ENCODE measurements at regions not wholly inside any gene's neighbourhood (a gene's known extent, or its start where the extent isn't known, plus 50 kb on each side); places are given as distances from the start of the nearest gene placed in this dataset.

DNA sequence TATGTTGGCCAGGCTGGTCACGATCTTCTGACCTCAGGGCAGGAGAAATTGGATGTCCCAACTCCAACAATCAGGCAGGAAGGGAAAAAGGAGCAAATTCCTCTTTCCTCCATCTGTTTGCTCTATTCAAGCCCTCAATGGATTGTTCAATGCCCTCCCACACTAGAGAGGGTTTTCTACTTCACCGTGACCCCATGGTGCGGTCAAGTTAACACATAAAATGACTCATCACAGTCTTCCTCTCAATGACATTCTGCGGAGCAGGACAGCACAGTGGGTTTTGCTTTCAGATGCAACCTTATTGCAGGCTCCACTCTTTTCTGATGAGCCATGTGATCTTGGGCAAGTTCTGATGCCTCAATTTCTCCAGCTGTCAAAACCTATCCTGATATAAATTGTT, 364.9 kb downstream of the ANKRD30A start:
- no peak overlapping the region for H4K91ac ChIP-seq (ENCODE audit: insufficient read length, low read depth, low read length)
- no peaks in the 10 kb centered on the region for H3K23me2 ChIP-seq (ENCODE audit: insufficient read length, low read depth, low read length, poor library complexity, severe bottlenecking)
- H3K27ac Mint-ChIP-seq = no peak overlapping the region
- no peak overlapping the region for H4K8ac ChIP-seq (replicated peaks; ENCODE audit: insufficient read length, low read depth, low read length)
- H3K79me2 ChIP-seq (ENCODE audit: insufficient read depth, low read length) = no peaks in the 10 kb centered on the region
- H3K9me3 ChIP-seq (ENCODE audit: control insufficient read depth, low read depth, low read length) = peaks cover 42% of the 10 kb centered on the region
- H3T11ph ChIP-seq (ENCODE audit: low read length) = no peak overlapping the region
- no peak overlapping the region for H3K4ac ChIP-seq (ENCODE audit: low read depth, low read length)
- no peak overlapping the region for H3K27ac ChIP-seq (ENCODE audit: insufficient read length, low read depth, low read length)
- no peak for DNase-seq
- TF ChIP-seq, protein P1, sequence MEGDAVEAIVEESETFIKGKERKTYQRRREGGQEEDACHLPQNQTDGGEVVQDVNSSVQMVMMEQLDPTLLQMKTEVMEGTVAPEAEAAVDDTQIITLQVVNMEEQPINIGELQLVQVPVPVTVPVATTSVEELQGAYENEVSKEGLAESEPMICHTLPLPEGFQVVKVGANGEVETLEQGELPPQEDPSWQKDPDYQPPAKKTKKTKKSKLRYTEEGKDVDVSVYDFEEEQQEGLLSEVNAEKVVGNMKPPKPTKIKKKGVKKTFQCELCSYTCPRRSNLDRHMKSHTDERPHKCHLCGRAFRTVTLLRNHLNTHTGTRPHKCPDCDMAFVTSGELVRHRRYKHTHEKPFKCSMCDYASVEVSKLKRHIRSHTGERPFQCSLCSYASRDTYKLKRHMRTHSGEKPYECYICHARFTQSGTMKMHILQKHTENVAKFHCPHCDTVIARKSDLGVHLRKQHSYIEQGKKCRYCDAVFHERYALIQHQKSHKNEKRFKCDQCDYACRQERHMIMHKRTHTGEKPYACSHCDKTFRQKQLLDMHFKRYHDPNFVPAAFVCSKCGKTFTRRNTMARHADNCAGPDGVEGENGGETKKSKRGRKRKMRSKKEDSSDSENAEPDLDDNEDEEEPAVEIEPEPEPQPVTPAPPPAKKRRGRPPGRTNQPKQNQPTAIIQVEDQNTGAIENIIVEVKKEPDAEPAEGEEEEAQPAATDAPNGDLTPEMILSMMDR (conservative IDR thresholded peaks at IDR 0.05) = no peak
- no peaks in the 10 kb centered on the region for H3K4me1 ChIP-seq (ENCODE audit: insufficient read depth, low read length)
- H3K27me3 ChIP-seq (ENCODE audit: insufficient read depth, low read length) = no peaks in the 10 kb centered on the region
- no peak overlapping the region for H2AK5ac ChIP-seq (ENCODE audit: insufficient read length, low read length)
- no peak overlapping the region for H3K4me3 Mint-ChIP-seq
- no CpG with 5 or more reads among the region's 4 CpGs for WGBS (ENCODE audit: extremely low coverage, insufficient read length, low lambda C conversion rate)
- H2BK120ac ChIP-seq (ENCODE audit: low read depth, low read length, poor library complexity, severe bottlenecking) = no peak overlapping the region
- no peak overlapping the region for H3K23ac ChIP-seq (ENCODE audit: insufficient read length, low read depth, low read length)
- H2BK15ac ChIP-seq (ENCODE audit: low read depth, low read length) = no peak overlapping the region
- H3K36me3 Mint-ChIP-seq (ENCODE audit: insufficient read depth in 1 of 3, low read depth in 3 of 3) = peaks cover 0 to 16% (median 13%) of the 10 kb centered on the region in 3 experiments; a peak in 5 of 7 replicates
- H3K9me3 Mint-ChIP-seq = peaks cover 80 to 90% of the 10 kb centered on the region in 2 experiments
- no peaks in the 10 kb centered on the region for H3K27me3 Mint-ChIP-seq (ENCODE audit: low read depth)
- no peaks in the 10 kb centered on the region for H3K4me1 Mint-ChIP-seq
- H4K20me1 ChIP-seq (ENCODE audit: control insufficient read depth, insufficient read depth, insufficient read length) = no peaks in the 10 kb centered on the region
- H2AFZ ChIP-seq (ENCODE audit: low read length) = no peak overlapping the region
- H2BK5ac ChIP-seq (ENCODE audit: insufficient read length, low read length) = no peak overlapping the region
- H4K5ac ChIP-seq (ENCODE audit: insufficient read length, low read depth, low read length) = no peak overlapping the region
- no peak overlapping the region for H3K18ac ChIP-seq (ENCODE audit: insufficient read length, low read depth, low read length)
- no peak overlapping the region for H2BK12ac ChIP-seq (ENCODE audit: insufficient read length, low read depth, low read length)
- H3K14ac ChIP-seq (ENCODE audit: insufficient read depth, low read length) = no peak overlapping the region
- no peak overlapping the region for H3K4me2 ChIP-seq (ENCODE audit: insufficient read depth, insufficient read length, low read length)
- H3K56ac ChIP-seq (ENCODE audit: insufficient read length, low read depth, low read length) = no peak overlapping the region
- H2BK20ac ChIP-seq (ENCODE audit: low read depth, low read length, poor library complexity, severe bottlenecking) = no peak overlapping the region
- no peak overlapping the region for H3K9ac ChIP-seq (ENCODE audit: extremely low read depth, insufficient read length, low read length)
- H3K79me1 ChIP-seq (ENCODE audit: insufficient read depth, low read depth, low read length, poor library complexity, severe bottlenecking) = no peaks in the 10 kb centered on the region

Measured in H9 (cell line).